Hematopoietic multipotent progenitor cell treated with erythropoietin and hydrocortisone succinate and interleukin-3 and kit ligand, for 17 days (in vitro differentiated cells): ENCODE measurements at regions not wholly inside any gene's neighbourhood (a gene's known extent, or its start where the extent isn't known, plus 50 kb on each side); places are given as distances from the start of the nearest gene placed in this dataset.
"Not testable (repeated sequence)": the region's sequence is repeated elsewhere in the genome, so short reads cannot be mapped to it uniquely, and the experiment has no call there.

Source experiments
- DNase-seq: peaks from one replicate; pipeline ENCODE4 v3.0.0-alpha.2; 2015; ENCODE audit warnings: low spot score

- no peak for DNase-seq
Measured at GRCh38 chr3:74273555-74274402, 340.7 kb downstream of the CNTN3 start.

GRCh38 chr3:74273091-74273490 lies 341.4 kb downstream of the CNTN3 start:
- DNase-seq = no peak

DNA sequence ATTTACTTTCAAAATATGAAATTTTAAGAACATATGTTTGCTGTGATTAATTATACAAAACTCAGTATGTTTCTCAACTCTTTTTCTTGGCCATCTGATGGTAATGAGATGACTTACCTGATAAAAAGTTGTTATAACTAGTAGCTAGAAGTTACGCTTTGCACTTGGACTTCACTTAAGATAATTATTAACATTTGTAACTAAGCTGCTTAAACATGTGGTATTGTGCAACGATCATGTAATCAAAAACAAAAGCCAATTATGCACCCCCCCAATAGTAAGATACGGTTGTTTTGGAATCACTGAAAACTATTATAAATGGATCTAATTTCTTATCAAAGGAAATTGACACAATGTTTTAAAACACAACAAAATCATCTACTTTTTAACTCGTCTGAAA lies 342.9 kb downstream of the CNTN3 start:
- no peak for DNase-seq

- no peak for DNase-seq
Measured at GRCh38 chr3:74269689-74270088, 344.8 kb downstream of the CNTN3 start.

DNA sequence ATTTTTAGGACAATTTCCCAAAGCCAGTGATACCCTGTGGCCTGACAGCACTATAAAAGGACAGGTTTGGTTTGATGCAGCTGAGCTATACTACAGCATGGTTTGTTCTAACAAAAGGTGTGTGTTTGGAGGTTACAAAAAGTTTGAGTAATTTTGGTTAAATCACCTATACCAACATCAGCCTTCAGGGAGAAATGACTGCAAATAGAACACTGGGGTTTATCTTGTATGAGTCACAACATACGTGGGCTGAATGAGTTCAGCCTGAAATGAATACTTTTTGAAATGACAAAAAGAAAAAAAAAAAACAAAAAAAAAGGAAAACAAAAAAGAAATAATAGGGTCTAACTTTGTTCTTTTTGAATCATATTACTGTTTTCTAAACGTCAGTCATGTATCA lies 345.7 kb downstream of the CNTN3 start:
- DNase-seq = no peak

GRCh38 chr3:74267588-74268184 lies 346.8 kb downstream of the CNTN3 start:
- DNase-seq = peak; percentile 4

- no peak for DNase-seq
Measured at GRCh38 chr3:74267131-74267530, 347.3 kb downstream of the CNTN3 start.

GRCh38 chr3:74265069-74265468 lies 349.4 kb downstream of the CNTN3 start:
- DNase-seq = no peak

GRCh38 chr3:74263031-74263430 lies 351.4 kb downstream of the CNTN3 start:
- no peak for DNase-seq

- DNase-seq = no peak
Measured at GRCh38 chr3:74233091-74233490, 381.4 kb downstream of the CNTN3 start.

- no peak for DNase-seq
Measured at GRCh38 chr3:74217467-74217866, 397.0 kb downstream of the CNTN3 start.

DNA sequence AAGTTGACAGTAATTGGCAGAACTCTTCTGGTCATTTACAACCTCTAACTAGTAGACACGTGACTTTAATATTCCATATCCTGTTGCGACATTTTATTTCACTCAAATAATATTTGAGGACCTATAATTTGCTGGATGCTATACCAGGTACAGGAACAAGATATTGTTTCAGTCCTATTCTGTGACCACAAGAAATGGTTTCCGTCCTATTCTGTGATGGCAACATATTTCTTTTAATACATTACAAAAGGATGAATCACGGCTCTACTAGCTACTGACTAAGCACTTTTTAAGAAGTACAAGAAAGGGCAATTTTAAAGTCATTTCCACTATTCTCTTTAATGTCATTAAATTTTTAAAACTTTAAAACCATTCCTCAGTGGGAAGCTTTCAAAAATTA lies 400.2 kb downstream of the CNTN3 start:
- no peak for DNase-seq

- DNase-seq = no peak
Measured at GRCh38 chr3:74210739-74211138, 403.7 kb downstream of the CNTN3 start.

GRCh38 chr3:74200952-74201351 lies 413.5 kb downstream of the CNTN3 start:
- no peak for DNase-seq

DNA sequence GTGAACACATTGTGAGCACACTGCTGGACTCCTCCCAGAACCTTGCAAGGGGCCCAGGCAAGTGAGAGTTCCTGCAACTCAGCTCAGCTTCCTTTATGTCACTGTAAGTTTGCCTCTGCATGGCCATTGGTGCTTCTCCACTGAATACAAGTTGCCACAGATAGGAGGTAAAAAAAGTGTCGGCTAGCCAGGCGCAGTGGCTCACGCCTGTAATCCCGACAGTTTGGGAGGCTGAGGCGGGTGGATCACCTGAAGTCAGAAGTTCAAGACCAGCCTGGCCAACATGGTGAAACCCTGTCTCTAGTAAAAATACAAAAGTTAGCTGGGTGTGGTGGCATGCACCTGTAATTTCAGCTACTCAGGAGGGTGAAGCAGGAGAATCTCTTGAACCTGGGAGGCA lies 435.8 kb downstream of the CNTN3 start:
- DNase-seq = not testable (repeated sequence)

DNA sequence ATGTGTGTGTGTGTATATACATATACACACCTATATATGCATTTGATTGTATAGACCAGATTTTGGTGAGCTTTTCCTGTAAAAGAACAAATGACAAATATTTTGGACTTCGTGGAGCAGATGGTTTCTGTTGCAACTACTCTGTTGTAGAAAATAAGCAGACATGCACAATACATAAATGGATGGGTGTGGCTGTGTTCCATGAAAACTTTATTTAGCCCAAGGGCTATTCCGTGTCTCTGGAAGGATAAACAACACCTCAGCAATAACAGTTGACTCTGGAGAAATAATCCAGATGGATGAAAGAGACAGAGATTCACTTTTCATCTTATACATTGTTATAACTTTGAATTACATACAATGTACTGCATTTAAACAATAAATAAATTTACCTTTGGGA lies 441.4 kb downstream of the CNTN3 start:
- no peak for DNase-seq

DNA sequence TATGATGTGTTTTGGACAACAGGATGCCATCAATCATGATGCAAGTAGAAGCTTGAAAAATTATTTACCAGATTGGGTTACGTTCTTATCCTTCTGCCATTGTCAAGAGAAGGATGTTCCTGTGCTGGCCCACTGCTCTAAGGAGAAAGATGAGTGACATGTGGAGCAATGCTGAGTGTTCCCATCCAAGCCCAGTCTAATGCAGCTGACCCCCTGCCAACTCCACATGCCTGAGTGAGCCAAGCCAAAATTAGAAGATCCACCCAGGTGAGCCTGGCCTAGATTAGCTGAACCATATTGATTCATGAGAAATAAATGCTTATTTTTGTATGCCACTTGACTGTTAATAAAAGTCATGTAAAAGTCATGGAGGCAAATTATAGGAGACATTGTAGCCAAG lies 446.5 kb downstream of the CNTN3 start:
- no peak for DNase-seq

- DNase-seq = no peak
Measured at GRCh38 chr3:74165211-74165610, 449.2 kb downstream of the CNTN3 start.

DNA sequence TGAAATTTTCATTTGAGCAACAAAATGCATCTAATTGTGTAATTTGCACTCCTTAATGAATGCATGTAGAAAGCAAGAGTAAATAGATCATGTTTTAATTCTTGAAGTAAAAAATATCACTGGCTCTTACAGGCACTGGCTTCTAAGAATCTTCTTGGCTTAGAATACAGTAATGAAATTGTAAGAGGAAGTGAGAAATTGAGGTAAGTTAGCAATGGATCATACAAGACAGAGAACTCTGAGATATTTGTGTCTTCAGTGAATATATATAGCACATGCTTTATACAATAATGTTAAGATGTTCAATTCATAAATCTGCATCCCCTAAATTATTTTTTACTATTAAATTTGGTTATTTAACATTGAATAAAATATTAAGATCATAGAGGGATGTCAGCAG lies 465.0 kb downstream of the CNTN3 start:
- DNase-seq = no peak

GRCh38 chr3:74145277-74145676 lies 469.2 kb downstream of the CNTN3 start:
- no peak for DNase-seq

DNA sequence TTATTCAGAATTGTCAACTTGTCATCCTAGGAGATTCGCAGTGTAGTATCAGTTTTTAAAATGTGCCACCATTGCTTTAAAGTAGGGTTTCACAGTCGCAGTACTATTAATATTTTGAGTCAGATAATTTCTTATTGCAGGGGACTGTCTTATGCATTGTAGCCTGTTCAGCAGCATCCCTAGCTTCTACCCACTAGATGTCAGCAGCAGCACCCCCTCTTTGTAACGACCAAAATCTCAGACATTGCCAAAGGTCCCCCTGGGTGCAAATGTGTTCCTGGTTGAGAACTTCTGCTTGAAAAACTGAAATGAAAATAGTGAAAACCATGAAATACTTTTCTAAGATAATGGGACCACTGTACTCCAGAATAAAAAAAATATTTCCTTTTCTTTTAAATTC lies 474.8 kb downstream of the CNTN3 start:
- no peak for DNase-seq

DNA sequence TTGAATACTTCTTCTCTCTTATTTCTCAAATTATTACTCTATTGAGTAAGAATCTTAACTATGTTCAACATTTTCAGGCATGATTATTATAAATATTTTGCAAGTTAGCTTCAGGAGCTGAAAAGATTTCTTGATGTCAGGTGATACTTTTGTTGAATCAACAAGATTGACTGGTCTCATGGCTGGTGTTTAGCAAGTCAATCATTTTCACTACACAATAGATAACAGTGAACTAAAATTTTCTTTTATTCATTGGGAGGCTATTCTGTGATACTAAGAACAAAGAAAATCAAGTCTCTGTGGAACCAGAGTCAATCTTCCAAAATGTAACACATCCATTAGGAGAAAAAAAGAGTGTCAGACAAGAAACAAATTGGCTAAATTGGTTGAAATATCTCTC lies 476.7 kb downstream of the CNTN3 start:
- no peak for DNase-seq

GRCh38 chr3:74135808-74136207 lies 478.7 kb downstream of the CNTN3 start:
- DNase-seq = no peak

DNA sequence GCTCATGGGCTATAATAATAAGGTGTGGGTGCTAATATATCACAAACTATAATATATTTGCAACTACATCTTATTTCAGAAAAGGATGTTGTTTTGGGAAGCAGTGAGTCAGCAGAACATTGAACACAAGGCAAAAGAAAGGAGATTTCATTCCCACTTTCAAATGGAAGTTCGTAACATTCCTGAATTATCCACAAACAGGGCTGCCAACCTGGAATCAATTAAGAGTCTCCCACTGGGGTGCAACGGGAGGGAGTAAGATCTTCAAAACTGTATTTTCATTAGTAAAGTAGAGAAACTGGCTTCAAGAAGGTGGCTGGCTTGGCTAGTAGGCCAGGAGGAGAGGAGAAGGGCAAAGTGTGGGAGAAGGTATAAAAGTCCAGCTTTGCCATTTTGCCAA lies 479.6 kb downstream of the CNTN3 start:
- DNase-seq = no peak
